ENCODE measurements at regions not wholly inside any gene's neighbourhood (a gene's known extent, or its start where the extent isn't known, plus 50 kb on each side); places are given as distances from the start of the nearest gene placed in this dataset.

- no TSS peak for BruUV-seq (replicated peaks)
- RAD21 ChIA-PET (ENCODE audit: low non-redundant PET in 1 of 2, low total read pairs in 2 of 2, uncharacterized antibody in 2 of 2, unreplicated experiment in 2 of 2) = no interaction called here
- POLR2A ChIA-PET = no interaction called here
- CTCF ChIA-PET = interaction anchor here (0.8 to 0.9 kb wide), 2 partner anchors 210 to 499 kb away, joined by 3 to 5 read pairs; no protein-coding TSS in a partner anchor
- Histone ChIP-seq H3K9me2 (ENCODE audit: insufficient read depth) (no peaks in the 10 kb centered on the region), H3K27me3 (ENCODE audit: insufficient read depth, low read length) (no peaks in the 10 kb centered on the region), H3K79me2 (ENCODE audit: insufficient read depth, low read length) (no peaks in the 10 kb centered on the region), H3K27ac (ENCODE audit: low read depth, low read length) (no peak overlapping the region), H3K4me3 (replicated peaks in 1 of 2; ENCODE audit: low read depth in 1 of 2, low read length in 2 of 2) (no peak overlapping the region), H3K4me1 (ENCODE audit: control insufficient read depth in 1 of 2, insufficient read depth in 2 of 2, low read length in 2 of 2) (no peaks in the 10 kb centered on the region), H4K20me1 (ENCODE audit: insufficient read depth) (no peaks in the 10 kb centered on the region), H3K36me3 (ENCODE audit: control insufficient read depth in 1 of 2, insufficient read depth in 2 of 2, low read length in 2 of 2) (no peaks in the 10 kb centered on the region), H3K9me3 (ENCODE audit: control insufficient read depth in 1 of 2, insufficient read depth in 1 of 2, low read depth in 1 of 2, low read length in 2 of 2) (no peaks in the 10 kb centered on the region), H3K9ac (ENCODE audit: low read length) (no peak overlapping the region), H2AFZ (ENCODE audit: low read depth, low read length, poor library complexity, severe bottlenecking) (no peak overlapping the region), H3K4me2 (ENCODE audit: low read length) (no peak overlapping the region)
- TF ChIP-seq, protein P1, sequence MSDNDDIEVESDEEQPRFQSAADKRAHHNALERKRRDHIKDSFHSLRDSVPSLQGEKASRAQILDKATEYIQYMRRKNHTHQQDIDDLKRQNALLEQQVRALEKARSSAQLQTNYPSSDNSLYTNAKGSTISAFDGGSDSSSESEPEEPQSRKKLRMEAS (IDR thresholded peaks at IDR 0.05) = no peak
- TF ChIP-seq, protein P2, sequence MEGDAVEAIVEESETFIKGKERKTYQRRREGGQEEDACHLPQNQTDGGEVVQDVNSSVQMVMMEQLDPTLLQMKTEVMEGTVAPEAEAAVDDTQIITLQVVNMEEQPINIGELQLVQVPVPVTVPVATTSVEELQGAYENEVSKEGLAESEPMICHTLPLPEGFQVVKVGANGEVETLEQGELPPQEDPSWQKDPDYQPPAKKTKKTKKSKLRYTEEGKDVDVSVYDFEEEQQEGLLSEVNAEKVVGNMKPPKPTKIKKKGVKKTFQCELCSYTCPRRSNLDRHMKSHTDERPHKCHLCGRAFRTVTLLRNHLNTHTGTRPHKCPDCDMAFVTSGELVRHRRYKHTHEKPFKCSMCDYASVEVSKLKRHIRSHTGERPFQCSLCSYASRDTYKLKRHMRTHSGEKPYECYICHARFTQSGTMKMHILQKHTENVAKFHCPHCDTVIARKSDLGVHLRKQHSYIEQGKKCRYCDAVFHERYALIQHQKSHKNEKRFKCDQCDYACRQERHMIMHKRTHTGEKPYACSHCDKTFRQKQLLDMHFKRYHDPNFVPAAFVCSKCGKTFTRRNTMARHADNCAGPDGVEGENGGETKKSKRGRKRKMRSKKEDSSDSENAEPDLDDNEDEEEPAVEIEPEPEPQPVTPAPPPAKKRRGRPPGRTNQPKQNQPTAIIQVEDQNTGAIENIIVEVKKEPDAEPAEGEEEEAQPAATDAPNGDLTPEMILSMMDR (IDR thresholded peaks at IDR 0.05 in 2 of 3, conservative IDR thresholded peaks at IDR 0.05 in 1 of 3; ENCODE audit: borderline replicate concordance in 1 of 3, insufficient read depth in 1 of 3, low read depth in 2 of 3, low read length in 2 of 3) = peak in 2 of 3 experiments; percentile 21 to 42; a peak in 3 of 6 replicates
- no peak for TF ChIP-seq CEBPB (IDR thresholded peaks at IDR 0.05; ENCODE audit: low read depth)
- no peak for TF ChIP-seq ZNF274 (IDR thresholded peaks at IDR 0.05; ENCODE audit: low read depth, low read length)
- TF ChIP-seq SP1 (IDR thresholded peaks at IDR 0.05; ENCODE audit: low read depth) = no peak
- TF ChIP-seq RAD21 (IDR thresholded peaks at IDR 0.05; ENCODE audit: low read depth) = peak; percentile 37
- TF ChIP-seq FOSL1 (IDR thresholded peaks at IDR 0.05; ENCODE audit: low read depth) = no peak
- TF ChIP-seq ZFX (IDR thresholded peaks at IDR 0.05) = no peak
- no peak for TF ChIP-seq SIN3A (IDR thresholded peaks at IDR 0.05; ENCODE audit: low read depth)
- TF ChIP-seq TCF7L2 (IDR thresholded peaks at IDR 0.05; ENCODE audit: borderline replicate concordance, extremely low read depth, insufficient read depth, insufficient read length) = no peak
- no peak for TF ChIP-seq SRF (IDR thresholded peaks at IDR 0.05; ENCODE audit: low read depth)
- no peak for TF ChIP-seq ATF3 (IDR thresholded peaks at IDR 0.05)
- no peak for TF ChIP-seq EZH2 (IDR thresholded peaks at IDR 0.05)
- intact Hi-C loops (cut with micrococcal nuclease) = no loop called here
- DNase-seq (ENCODE audit: low read depth, low spot score) (no peak), ATAC-seq (no peak)
Observed at GRCh38 chrX:115988825-115989224, 181.7 kb upstream of the AGTR2 start.
